OCI-LY7 (cell line): ENCODE measurements at regions not wholly inside any gene's neighbourhood (a gene's known extent, or its start where the extent isn't known, plus 50 kb on each side); places are given as distances from the start of the nearest gene placed in this dataset.

Source experiments
- BruUV-seq: library from RNA; stranded (reverse); fragments of 400-500 nt; replicated peaks from 2 replicates; lab custom pipeline; 2021; lab: Mats Ljungman, UMichigan
- CTCF ChIA-PET: fragments of 300-600 bp; sonication (Branson Sonifier 250); formaldehyde crosslinking; loops from one replicate; lab custom pipeline; 2022; ENCODE audit warnings: antibody characterized with exemption; ENCODE audit not compliant: unreplicated experiment; lab: Charles Lee
- POLR2A ChIA-PET: fragments of 300-600 bp; sonication (Branson Sonifier 250); formaldehyde crosslinking; loops from one replicate; lab custom pipeline; 2022; ENCODE audit warnings: antibody characterized with exemption; lab: Charles Lee
- DNase-seq: peaks from one replicate; pipeline ENCODE4 v3.0.0-alpha.2; 2015; ENCODE audit warnings: low spot score
- H2AFZ ChIP-seq: fragments of 200-600 bp; sonication (generic), shearing (Covaris generic); 2 replicates; pipeline ENCODE4 v1.6.1; 2014; ENCODE audit warnings: mild to moderate bottlenecking, antibody characterized with exemption, low read length, moderate library complexity
- H3K27ac ChIP-seq: fragments of 200-600 bp; sonication (generic); 2 replicates; pipeline ENCODE4 v1.5.1; 2014; ENCODE audit warnings: mixed run types, low read depth, mild to moderate bottlenecking, moderate library complexity, low read length, inconsistent platforms; ENCODE audit not compliant: poor library complexity, severe bottlenecking
- H3K36me3 ChIP-seq: fragments of 200-600 bp; sonication (generic); 2 replicates; pipeline ENCODE4 v1.6.1; 2014; ENCODE audit warnings: mild to moderate bottlenecking, antibody characterized with exemption, low read length, moderate library complexity, mixed read lengths; ENCODE audit not compliant: insufficient read depth
- H3K4me1 ChIP-seq: fragments of 200-600 bp; sonication (generic); 2 replicates; pipeline ENCODE4 v1.5.1; 2014; ENCODE audit warnings: mild to moderate bottlenecking, low read length; ENCODE audit not compliant: insufficient read depth, poor library complexity, severe bottlenecking
- H3K4me2 ChIP-seq: fragments of 200-600 bp; sonication (generic); 2 replicates; pipeline ENCODE4 v1.6.1; 2014; ENCODE audit warnings: mild to moderate bottlenecking, low read length
- H3K4me3 ChIP-seq: fragments of 200-600 bp; sonication (generic); 2 replicates; pipeline ENCODE4 v1.5.1; 2014; ENCODE audit warnings: mild to moderate bottlenecking, low read depth, low read length; ENCODE audit not compliant: poor library complexity, severe bottlenecking
- H3K79me2 ChIP-seq: fragments of 200-600 bp; sonication (generic); 2 replicates; pipeline ENCODE4 v1.6.1; 2016; ENCODE audit warnings: low read depth, mild to moderate bottlenecking, low read length, moderate library complexity, mixed read lengths; ENCODE audit not compliant: insufficient read depth
- H3K9me2 ChIP-seq: fragments of 200-600 bp; sonication (generic); 2 replicates; pipeline ENCODE4 v1.6.1; 2016; ENCODE audit warnings: mild to moderate bottlenecking, low read length, mixed read lengths; ENCODE audit not compliant: insufficient read depth
- H3K9me3 ChIP-seq: fragments of 200-600 bp; sonication (generic); 2 replicates; pipeline ENCODE4 v1.6.1; 2014; ENCODE audit warnings: mild to moderate bottlenecking, mixed run types, low read length, mixed read lengths
- H4K20me1 ChIP-seq: fragments of 200-600 bp; sonication (generic); 2 replicates; pipeline ENCODE4 v1.6.1; 2014; ENCODE audit warnings: mild to moderate bottlenecking, antibody characterized with exemption, low read length, moderate library complexity, mixed read lengths; ENCODE audit not compliant: insufficient read depth
- CTCF ChIP-seq: fragments of 200-600 bp; sonication (generic); conservative IDR thresholded peaks from 2 replicates; pipeline ENCODE4 v1.5.1; 2014; ENCODE audit warnings: mild to moderate bottlenecking, antibody characterized with exemption, low read length, moderate library complexity, mixed read lengths
- EZH2phosphoT487 ChIP-seq: fragments of 200-600 bp; sonication (generic); IDR thresholded peaks from 2 replicates; pipeline ENCODE4 v1.6.1; 2018; ENCODE audit warnings: low read depth, borderline replicate concordance, mild to moderate bottlenecking, mixed run types, antibody characterized with exemption, low read length, moderate library complexity, mixed read lengths
- intact Hi-C: fragments of 100-400 bp; cut with micrococcal nuclease; formaldehyde crosslinking; loops from one replicate; pipeline ENCODE4 v1.10.0; 2022; ENCODE audit not compliant: unreplicated experiment

GRCh38 chr1:192252776-192253175 is 64.0 kb upstream of the RGS21 start:
- CTCF ChIA-PET: no interaction called here

GRCh38 chr1:192256674-192257334 is 60.0 kb upstream of the RGS21 start:
- Histone ChIP-seq H2AFZ (no peak overlapping the region), H3K9me3 (no peaks in the 10 kb centered on the region), H3K36me3 (no peaks in the 10 kb centered on the region), H3K79me2 (no peaks in the 10 kb centered on the region), H3K4me2 (no peak overlapping the region), H3K4me1 (no peaks in the 10 kb centered on the region), H3K27ac (no peak overlapping the region), H3K9me2 (no peaks in the 10 kb centered on the region), H4K20me1 (no peaks in the 10 kb centered on the region), H3K4me3 (no peak overlapping the region)
- CTCF ChIA-PET: no interaction called here
- no TSS peak for BruUV-seq
- intact Hi-C loops: no loop called here
- POLR2A ChIA-PET: no interaction called here
- DNase-seq: no peak
- TF ChIP-seq CTCF (no peak), EZH2phosphoT487 (no peak)

More at GRCh38 chr1:192252776-192253175, 64.0 kb upstream of the RGS21 start:
- Histone ChIP-seq H3K9me3 (no peaks in the 10 kb centered on the region), H3K4me2 (no peak overlapping the region), H2AFZ (no peak overlapping the region), H3K79me2 (no peaks in the 10 kb centered on the region), H3K4me1 (no peaks in the 10 kb centered on the region), H4K20me1 (no peaks in the 10 kb centered on the region), H3K4me3 (no peak overlapping the region), H3K36me3 (no peaks in the 10 kb centered on the region), H3K9me2 (no peaks in the 10 kb centered on the region), H3K27ac (no peak overlapping the region)
- TF ChIP-seq CTCF: no peak
- TF ChIP-seq EZH2phosphoT487: no peak
- intact Hi-C loops: no loop called here
- POLR2A ChIA-PET: interaction anchor here (0.7 kb wide), 1 partner anchor 473 kb away, joined by 3 read pairs; no protein-coding TSS in a partner anchor
- DNase-seq: no peak
- no TSS peak for BruUV-seq

GRCh38 chr1:192260076-192260475 is 56.7 kb upstream of the RGS21 start:
- Histone ChIP-seq H3K27ac (no peak overlapping the region), H3K79me2 (no peaks in the 10 kb centered on the region), H4K20me1 (no peaks in the 10 kb centered on the region), H3K36me3 (no peaks in the 10 kb centered on the region), H3K4me2 (no peak overlapping the region), H3K4me1 (no peaks in the 10 kb centered on the region), H3K9me3 (no peaks in the 10 kb centered on the region), H2AFZ (no peak overlapping the region), H3K4me3 (no peak overlapping the region), H3K9me2 (no peaks in the 10 kb centered on the region)
- no peak for TF ChIP-seq CTCF
- TF ChIP-seq EZH2phosphoT487: no peak
- ChIA-PET POLR2A (no interaction called here), CTCF (no interaction called here)
- BruUV-seq: no TSS peak
- intact Hi-C loops: no loop called here
- no peak for DNase-seq
